Natural killer cell (primary cell): ENCODE measurements at regions not wholly inside any gene's neighbourhood (a gene's known extent, or its start where the extent isn't known, plus 50 kb on each side); places are given as distances from the start of the nearest gene placed in this dataset.

Experiments used
- ATAC-seq, 3 donors: fragments of 150-1000 bp in 2 of 3; fragments of 200-7000 bp in 1 of 3; cut with Tn5 transposase; 1 replicate in 1 of 3; 2 replicates in 2 of 3; pipeline ENCODE4 v1.10.0; 2021; ENCODE audit warnings: mild to moderate bottlenecking in 2 of 3, moderate library complexity in 2 of 3
- DNase-seq, 2 donors: peaks; one replicate each; pipeline versions ENCODE4 v3.0.0 to v3.0.0-alpha.2; 2013 to 2021; ENCODE audit warnings: mixed read lengths in 1 of 2
- H3K27ac ChIP-seq: one replicate; pipeline ENCODE4 v1.5.1; 2013; ENCODE audit warnings: mild to moderate bottlenecking, low read length
- H3K27me3 ChIP-seq: one replicate; pipeline ENCODE4 v1.6.1; 2013; ENCODE audit warnings: low read length; ENCODE audit not compliant: control insufficient read depth, insufficient read depth
- H3K36me3 ChIP-seq: one replicate; pipeline ENCODE4 v1.6.1; 2013; ENCODE audit warnings: low read length; ENCODE audit not compliant: control insufficient read depth, insufficient read depth
- H3K4me1 ChIP-seq: one replicate; pipeline ENCODE4 v1.6.1; 2013; ENCODE audit warnings: low read length; ENCODE audit not compliant: control insufficient read depth, insufficient read depth
- H3K4me3 ChIP-seq: one replicate; pipeline ENCODE4 v1.5.1; 2013; ENCODE audit warnings: low read length
- H3K9me3 ChIP-seq: one replicate; pipeline ENCODE4 v1.6.1; 2013; ENCODE audit warnings: low read length; ENCODE audit not compliant: control insufficient read depth, insufficient read depth
- H3K27ac Mint-ChIP-seq, 2 donors: one replicate each; pipeline ENCODE4 v1.8.0; 2022; ENCODE audit warnings: mild to moderate bottlenecking in 2 of 2, mixed read lengths in 2 of 2, moderate library complexity in 1 of 2
- H3K27me3 Mint-ChIP-seq, 2 donors: one replicate each; pipeline ENCODE4 v1.8.0; 2022; ENCODE audit warnings: low read depth in 2 of 2, mixed read lengths in 2 of 2
- H3K36me3 Mint-ChIP-seq: one replicate; pipeline ENCODE4 v1.8.0; 2022; ENCODE audit warnings: mixed read lengths
- H3K4me1 Mint-ChIP-seq, 2 donors: one replicate each; pipeline ENCODE4 v1.8.0; 2022; ENCODE audit warnings: mixed read lengths in 2 of 2
- H3K4me3 Mint-ChIP-seq: one replicate; pipeline ENCODE4 v1.8.0; 2022; ENCODE audit warnings: mild to moderate bottlenecking, moderate library complexity, mixed read lengths
- H3K9me3 Mint-ChIP-seq, 2 donors: one replicate each; pipeline ENCODE4 v1.8.0; 2022; ENCODE audit warnings: mixed read lengths in 2 of 2
- CTCF ChIP-seq: fragments of 200-600 bp; IDR thresholded peaks from one replicate; pipeline ENCODE4 v1.8.0; 2022; ENCODE audit warnings: antibody characterized with exemption
- WGBS: methylation state at CpG from one replicate; pipeline ENCODE4 v1.1.7; 2013; ENCODE audit warnings: missing lambda C conversion rate; ENCODE audit not compliant: insufficient coverage; 5-methylcytosine and 5-hydroxymethylcytosine counted together
- intact Hi-C: fragments of 100-400 bp; cut with micrococcal nuclease; formaldehyde crosslinking; loops from one replicate; pipeline ENCODE4 v1.14.2; 2022

- Histone ChIP-seq H3K9me3 (no peaks in the 10 kb centered on the region), H3K27ac (peak overlapping the region; percentile 0), H3K4me3 (no peak overlapping the region), H3K36me3 (no peaks in the 10 kb centered on the region), H3K4me1 (peaks cover 80% of the 10 kb centered on the region), H3K27me3 (no peaks in the 10 kb centered on the region)
- no peak for TF ChIP-seq CTCF
- ATAC-seq (no peak), DNase-seq (no peak)
- intact Hi-C loops = loop anchor here (5.0 to 10.0 kb wide), 4 partner anchors 127 to 242 kb away; no protein-coding TSS in a partner anchor
- no peaks in the 10 kb centered on the region for H3K27me3 Mint-ChIP-seq
- H3K4me3 Mint-ChIP-seq = no peak overlapping the region
- WGBS = 19% methylated on average over 5 of the region's 5 CpGs
- peak overlapping the region; percentile 91 to 99 for H3K27ac Mint-ChIP-seq
- peaks cover 79 to 85% of the 10 kb centered on the region in 2 donors for H3K4me1 Mint-ChIP-seq
- no peaks in the 10 kb centered on the region for H3K9me3 Mint-ChIP-seq
- peaks cover 15% of the 10 kb centered on the region for H3K36me3 Mint-ChIP-seq
Measured at GRCh38 chr2:8300216-8300615, 381.6 kb upstream of the ID2 start.

GRCh38 chr2:8300905-8301304 lies 381.0 kb upstream of the ID2 start:
- H3K27ac ChIP-seq = peak overlapping the region; percentile 77
- H3K9me3 Mint-ChIP-seq = no peaks in the 10 kb centered on the region
- no peak overlapping the region for H3K4me3 ChIP-seq
- H3K36me3 ChIP-seq = no peaks in the 10 kb centered on the region
- TF ChIP-seq CTCF = no peak
- ATAC-seq (no peak), DNase-seq (no peak)
- H3K4me1 Mint-ChIP-seq = peaks cover 86 to 92% of the 10 kb centered on the region in 2 donors
- H3K4me3 Mint-ChIP-seq = peak overlapping the region; percentile 85
- H3K27ac Mint-ChIP-seq = peak overlapping the region; percentile 91 to 99
- H3K36me3 Mint-ChIP-seq = peaks cover 15% of the 10 kb centered on the region
- no peaks in the 10 kb centered on the region for H3K27me3 Mint-ChIP-seq
- H3K4me1 ChIP-seq = peaks cover 85% of the 10 kb centered on the region
- intact Hi-C loops = loop anchor here (5.0 to 10.0 kb wide), 4 partner anchors 126 to 241 kb away; no protein-coding TSS in a partner anchor
- WGBS = 97% methylated on average over 3 of the region's 3 CpGs
- no peaks in the 10 kb centered on the region for H3K9me3 ChIP-seq
- no peaks in the 10 kb centered on the region for H3K27me3 ChIP-seq

- peak overlapping the region; percentile 83 for H3K4me3 Mint-ChIP-seq
- DNase-seq (peak; percentile 77 to 82), ATAC-seq (peak; percentile 55 to 82 (median 79))
- Histone ChIP-seq H3K4me3 (no peak overlapping the region), H3K9me3 (no peaks in the 10 kb centered on the region), H3K36me3 (no peaks in the 10 kb centered on the region), H3K27ac (peak overlapping the region; percentile 77), H3K27me3 (no peaks in the 10 kb centered on the region), H3K4me1 (peaks cover 91% of the 10 kb centered on the region)
- no peaks in the 10 kb centered on the region for H3K27me3 Mint-ChIP-seq
- intact Hi-C loops = loop anchor here (2.0 to 10.0 kb wide), 7 partner anchors 31 to 377 kb away; no protein-coding TSS in a partner anchor
- TF ChIP-seq CTCF = no peak
- peaks cover 8% of the 10 kb centered on the region for H3K36me3 Mint-ChIP-seq
- peaks cover 93 to 94% of the 10 kb centered on the region in 2 donors for H3K4me1 Mint-ChIP-seq
- no peaks in the 10 kb centered on the region for H3K9me3 Mint-ChIP-seq
- H3K27ac Mint-ChIP-seq = peak overlapping the region; percentile 91 to 99
- 3% methylated on average over 10 of the region's 10 CpGs for WGBS
Measured at GRCh38 chr2:8303322-8303832, 378.5 kb upstream of the ID2 start.
